ENCODE measurements at regions not wholly inside any gene's neighbourhood (a gene's known extent, or its start where the extent isn't known, plus 50 kb on each side); places are given as distances from the start of the nearest gene placed in this dataset.
"Not testable (repeated sequence)": the region's sequence is repeated elsewhere in the genome, so short reads cannot be mapped to it uniquely, and the experiment has no call there.

GRCh38 chr17:77616254-77616731 is 342.2 kb upstream of the TNRC6C start:
- Mint-ChIP-seq H3K27me3 (no peaks in the 10 kb centered on the region), H3K36me3 (no peaks in the 10 kb centered on the region), H3K9me3 (peaks cover 0 to 3% (median 0%) of the 10 kb centered on the region in 9 donors), H3K4me1 (peaks cover 27 to 42% (median 29%) of the 10 kb centered on the region in 4 donors), H3K4me3 (no peak overlapping the region), H3K27ac (peak overlapping the region in 5 of 10 donors; percentile 24 to 85 (median 32))
- DNase-seq = no peak
- POLR2A ChIA-PET = no interaction called here
- ATAC-seq = no peak

- H3K27ac Mint-ChIP-seq = peak overlapping the region in 8 of 10 donors; percentile 27 to 94 (median 90)
- POLR2A ChIA-PET = interaction anchor here (1.0 to 2.8 kb wide), 3 partner anchors 8 to 341 kb away, joined by 3 to 15 read pairs (median 9); partner anchors contain the start of gene TNRC6C
Observed at GRCh38 chr17:77617516-77617915, 341.0 kb upstream of the TNRC6C start.

GRCh38 chr17:77618173-77618572 is 340.3 kb upstream of the TNRC6C start:
- Mint-ChIP-seq H3K4me3 (peak overlapping the region in 8 of 10 donors; percentile 42 to 67 (median 60)), H3K36me3 (no peaks in the 10 kb centered on the region), H3K27me3 (no peaks in the 10 kb centered on the region), H3K4me1 (peaks cover 17 to 30% (median 21%) of the 10 kb centered on the region in 4 donors), H3K9me3 (peaks cover 0 to 3% (median 0%) of the 10 kb centered on the region in 9 donors), H3K27ac (peak overlapping the region; percentile 27 to 94 (median 88))
- peak in 9 of 10 donors; percentile 5 to 72 (median 31) for DNase-seq
- peak; percentile 98 for ATAC-seq
- POLR2A ChIA-PET = interaction anchor here (0.5 to 2.8 kb wide), 6 partner anchors 8 to 644 kb away, joined by 3 to 15 read pairs (median 3); partner anchors contain the start of gene TNRC6C

More at GRCh38 chr17:77617516-77617915, 341.0 kb upstream of the TNRC6C start:
- Mint-ChIP-seq H3K9me3 (peaks cover 0 to 3% (median 0%) of the 10 kb centered on the region in 9 donors), H3K36me3 (no peaks in the 10 kb centered on the region), H3K27me3 (no peaks in the 10 kb centered on the region), H3K4me1 (peaks cover 19 to 30% (median 22%) of the 10 kb centered on the region in 4 donors), H3K4me3 (peak overlapping the region in 1 of 10 donors; percentile 42)
- ATAC-seq (no peak), DNase-seq (no peak)

- no peaks in the 10 kb centered on the region for H3K27me3 Mint-ChIP-seq
- H3K4me3 Mint-ChIP-seq = peak overlapping the region in 7 of 10 donors; percentile 42 to 76 (median 61)
- H3K9me3 Mint-ChIP-seq = peaks cover 0 to 3% (median 0%) of the 10 kb centered on the region in 9 donors
- no peak for DNase-seq
- peak overlapping the region; percentile 27 to 94 (median 88) for H3K27ac Mint-ChIP-seq
- H3K36me3 Mint-ChIP-seq = no peaks in the 10 kb centered on the region
- peaks cover 17 to 29% (median 21%) of the 10 kb centered on the region in 4 donors for H3K4me1 Mint-ChIP-seq
- POLR2A ChIA-PET = interaction anchor here (0.7 to 2.8 kb wide), 5 partner anchors 9 to 340 kb away, joined by 3 to 15 read pairs (median 3); partner anchors contain the start of gene TNRC6C
- ATAC-seq = no peak
Observed at GRCh38 chr17:77618731-77619130, 339.8 kb upstream of the TNRC6C start.

GRCh38 chr17:77619326-77619725 is 339.2 kb upstream of the TNRC6C start:
- Mint-ChIP-seq H3K9me3 (peaks cover 0 to 3% (median 0%) of the 10 kb centered on the region in 9 donors), H3K27ac (peak overlapping the region in 9 of 10 donors; percentile 27 to 94 (median 82)), H3K4me1 (peaks cover 17 to 28% (median 21%) of the 10 kb centered on the region in 4 donors), H3K4me3 (peak overlapping the region in 4 of 10 donors; percentile 15 to 63 (median 52)), H3K27me3 (no peaks in the 10 kb centered on the region), H3K36me3 (no peaks in the 10 kb centered on the region)
- DNase-seq = no peak
- no peak for ATAC-seq
- POLR2A ChIA-PET = interaction anchor here (1.1 to 2.8 kb wide), 3 partner anchors 9 to 339 kb away, joined by 3 to 15 read pairs (median 9); partner anchors contain the start of gene TNRC6C

GRCh38 chr17:77619851-77620250 is 338.7 kb upstream of the TNRC6C start:
- DNase-seq (no peak), ATAC-seq (no peak)
- Mint-ChIP-seq H3K4me1 (peaks cover 17 to 28% (median 21%) of the 10 kb centered on the region in 4 donors), H3K27me3 (no peaks in the 10 kb centered on the region), H3K9me3 (peaks cover 0 to 3% (median 0%) of the 10 kb centered on the region in 9 donors), H3K4me3 (no peak overlapping the region), H3K36me3 (no peaks in the 10 kb centered on the region), H3K27ac (no peak overlapping the region)
- POLR2A ChIA-PET = interaction anchor here (1.1 to 2.8 kb wide), 4 partner anchors 9 to 26 kb away, joined by 3 to 15 read pairs (median 4); no protein-coding TSS in a partner anchor

- Mint-ChIP-seq H3K9me3 (peaks cover 0 to 3% (median 0%) of the 10 kb centered on the region in 9 donors), H3K4me1 (peaks cover 17 to 28% (median 21%) of the 10 kb centered on the region in 4 donors), H3K27ac (no peak overlapping the region), H3K27me3 (no peaks in the 10 kb centered on the region), H3K36me3 (no peaks in the 10 kb centered on the region), H3K4me3 (no peak overlapping the region)
- DNase-seq (no peak), ATAC-seq (no peak)
- POLR2A ChIA-PET = interaction anchor here (1.1 to 1.5 kb wide), 3 partner anchors 10 to 26 kb away, joined by 3 to 4 read pairs (median 4); no protein-coding TSS in a partner anchor
Observed at GRCh38 chr17:77620282-77620681, 338.2 kb upstream of the TNRC6C start.

- Mint-ChIP-seq H3K4me1 (peaks cover 17 to 23% (median 19%) of the 10 kb centered on the region in 4 donors), H3K27ac (peak overlapping the region in 2 of 10 donors; percentile 5 to 24)
- H3K36me3 Mint-ChIP-seq, H3K4me3 Mint-ChIP-seq, H3K9me3 Mint-ChIP-seq, POLR2A ChIA-PET, H3K27me3 Mint-ChIP-seq, ATAC-seq, DNase-seq: not testable (repeated sequence)
Observed at GRCh38 chr17:77622084-77622483, 336.4 kb upstream of the TNRC6C start.

- no peak for ATAC-seq
- peaks cover 0 to 15% (median 6%) of the 10 kb centered on the region in 9 donors for H3K9me3 Mint-ChIP-seq
- peaks cover 0 to 5% (median 1%) of the 10 kb centered on the region in 3 donors for H3K36me3 Mint-ChIP-seq
- DNase-seq = no peak
- POLR2A ChIA-PET = no interaction called here
- no peak overlapping the region for H3K4me3 Mint-ChIP-seq
- H3K27ac Mint-ChIP-seq = no peak overlapping the region
- H3K27me3 Mint-ChIP-seq = peaks cover 0 to 1% (median 0%) of the 10 kb centered on the region in 5 donors
- peaks cover 16 to 18% (median 16%) of the 10 kb centered on the region in 4 donors for H3K4me1 Mint-ChIP-seq
Observed at GRCh38 chr17:77622647-77623046, 335.9 kb upstream of the TNRC6C start.

GRCh38 chr17:77623321-77623720 is 335.2 kb upstream of the TNRC6C start:
- H3K9me3 Mint-ChIP-seq = peaks cover 0 to 22% (median 7%) of the 10 kb centered on the region in 9 donors
- POLR2A ChIA-PET = not testable (repeated sequence)

GRCh38 chr17:77628035-77628434 is 330.5 kb upstream of the TNRC6C start:
- ATAC-seq (no peak), DNase-seq (no peak)
- Mint-ChIP-seq H3K4me1 (peaks cover 0 to 2% (median 0%) of the 10 kb centered on the region in 4 donors), H3K4me3 (no peak overlapping the region), H3K27me3 (peaks cover 0 to 4% (median 0%) of the 10 kb centered on the region in 5 donors), H3K36me3 (peaks cover 0 to 9% (median 6%) of the 10 kb centered on the region in 3 donors), H3K9me3 (peaks cover 0 to 23% (median 7%) of the 10 kb centered on the region in 9 donors), H3K27ac (no peak overlapping the region)
- POLR2A ChIA-PET = no interaction called here

More at GRCh38 chr17:77623321-77623720, 335.2 kb upstream of the TNRC6C start:
- not testable (repeated sequence) for DNase-seq, H3K36me3 Mint-ChIP-seq, ATAC-seq, H3K27ac Mint-ChIP-seq, H3K4me3 Mint-ChIP-seq, H3K27me3 Mint-ChIP-seq
- H3K4me1 Mint-ChIP-seq = peaks cover 9 to 11% (median 11%) of the 10 kb centered on the region in 4 donors

GRCh38 chr17:77629284-77629683 is 329.2 kb upstream of the TNRC6C start:
- H3K27ac Mint-ChIP-seq, H3K36me3 Mint-ChIP-seq, POLR2A ChIA-PET, H3K4me1 Mint-ChIP-seq, H3K4me3 Mint-ChIP-seq, ATAC-seq, H3K27me3 Mint-ChIP-seq, DNase-seq: not testable (repeated sequence)
- peaks cover 0 to 23% (median 7%) of the 10 kb centered on the region in 9 donors for H3K9me3 Mint-ChIP-seq

GRCh38 chr17:77631307-77631706 is 327.2 kb upstream of the TNRC6C start:
- H3K27ac Mint-ChIP-seq = peak overlapping the region in 1 of 10 donors; percentile 60

More at GRCh38 chr17:77631307-77631706, 327.2 kb upstream of the TNRC6C start:
- ATAC-seq (no peak), DNase-seq (no peak)
- Mint-ChIP-seq H3K4me3 (no peak overlapping the region), H3K4me1 (peaks cover 0 to 12% (median 7%) of the 10 kb centered on the region in 4 donors), H3K27me3 (peaks cover 0 to 4% (median 0%) of the 10 kb centered on the region in 5 donors), H3K36me3 (peaks cover 0 to 9% (median 6%) of the 10 kb centered on the region in 3 donors), H3K9me3 (peaks cover 0 to 21% (median 7%) of the 10 kb centered on the region in 9 donors)
- POLR2A ChIA-PET = no interaction called here

Measured in naive thymus-derived CD8-positive, alpha-beta T cell (primary cell).